Hematopoietic multipotent progenitor cell treated with erythropoietin and hydrocortisone succinate and interleukin-3 and kit ligand, for 15 days (in vitro differentiated cells): ENCODE measurements at regions not wholly inside any gene's neighbourhood (a gene's known extent, or its start where the extent isn't known, plus 50 kb on each side); places are given as distances from the start of the nearest gene placed in this dataset.

Experiments
- DNase-seq: peaks from one replicate; pipeline ENCODE4 v3.0.0-alpha.2; 2015; ENCODE audit warnings: low spot score

GRCh38 chr4:13181681-13182080, 302.5 kb downstream of the RAB28 start:
- no peak for DNase-seq

GRCh38 chr4:13180701-13181100, 303.4 kb downstream of the RAB28 start:
- DNase-seq: no peak

DNA sequence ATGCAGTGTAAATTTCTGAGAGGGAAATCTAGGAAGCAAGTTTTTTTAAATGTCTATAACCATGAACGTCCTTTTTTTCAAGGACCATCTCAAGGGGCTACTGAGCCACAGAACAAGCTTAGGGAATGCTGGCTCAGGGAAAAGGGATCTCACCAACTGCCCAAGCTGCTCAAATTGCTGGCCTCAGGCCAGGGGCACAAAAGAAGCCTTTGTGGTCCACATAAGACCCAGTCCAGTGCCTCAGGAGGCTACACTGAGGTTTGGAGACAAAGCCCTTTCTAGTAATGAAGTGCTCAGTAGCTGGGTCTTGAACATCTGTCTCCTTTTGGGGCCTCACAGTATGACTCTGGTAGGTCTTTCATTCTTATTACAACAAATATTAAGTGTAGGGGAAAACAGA, 305.5 kb downstream of the RAB28 start:
- no peak for DNase-seq

DNA sequence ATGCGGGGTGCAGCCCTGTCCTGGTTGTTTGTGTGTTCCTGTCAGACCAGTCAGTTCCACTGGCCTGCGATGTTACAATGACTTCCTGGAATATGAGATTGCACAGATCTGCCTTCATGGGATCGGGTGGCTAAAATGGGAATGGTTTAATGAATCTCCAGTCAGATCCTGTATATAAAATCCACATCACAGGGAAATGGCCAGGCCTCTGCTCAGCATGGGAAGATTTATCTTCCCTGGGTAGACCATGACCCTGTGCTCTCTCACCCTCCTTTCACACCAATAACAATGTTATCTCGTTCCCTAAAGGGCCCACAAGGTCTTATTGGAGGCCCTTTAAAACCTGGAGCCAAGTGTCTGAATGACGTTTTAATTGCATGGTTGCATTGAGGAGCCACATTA, 307.4 kb downstream of the RAB28 start:
- DNase-seq: no peak

DNA sequence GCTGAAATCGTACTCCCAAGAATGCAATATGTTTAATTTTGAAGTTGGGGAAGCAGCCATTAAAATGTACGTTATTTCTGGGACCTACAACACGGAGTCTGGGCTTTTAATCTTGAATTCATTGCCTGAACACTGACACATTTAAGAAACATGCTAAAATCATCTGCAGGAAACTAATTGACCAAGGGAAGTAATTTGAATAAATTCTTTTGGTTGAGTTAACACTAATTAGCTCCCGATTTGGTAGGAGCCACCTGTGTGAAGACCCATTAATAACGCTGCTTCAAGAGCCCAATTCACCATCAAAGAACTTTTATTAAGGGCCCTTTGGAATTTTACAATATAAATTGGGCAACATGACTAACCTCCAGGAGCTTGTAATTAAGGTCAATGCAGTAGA, 309.2 kb downstream of the RAB28 start:
- DNase-seq: no peak

GRCh38 chr4:13174001-13174400, 310.1 kb downstream of the RAB28 start:
- DNase-seq: no peak

DNA sequence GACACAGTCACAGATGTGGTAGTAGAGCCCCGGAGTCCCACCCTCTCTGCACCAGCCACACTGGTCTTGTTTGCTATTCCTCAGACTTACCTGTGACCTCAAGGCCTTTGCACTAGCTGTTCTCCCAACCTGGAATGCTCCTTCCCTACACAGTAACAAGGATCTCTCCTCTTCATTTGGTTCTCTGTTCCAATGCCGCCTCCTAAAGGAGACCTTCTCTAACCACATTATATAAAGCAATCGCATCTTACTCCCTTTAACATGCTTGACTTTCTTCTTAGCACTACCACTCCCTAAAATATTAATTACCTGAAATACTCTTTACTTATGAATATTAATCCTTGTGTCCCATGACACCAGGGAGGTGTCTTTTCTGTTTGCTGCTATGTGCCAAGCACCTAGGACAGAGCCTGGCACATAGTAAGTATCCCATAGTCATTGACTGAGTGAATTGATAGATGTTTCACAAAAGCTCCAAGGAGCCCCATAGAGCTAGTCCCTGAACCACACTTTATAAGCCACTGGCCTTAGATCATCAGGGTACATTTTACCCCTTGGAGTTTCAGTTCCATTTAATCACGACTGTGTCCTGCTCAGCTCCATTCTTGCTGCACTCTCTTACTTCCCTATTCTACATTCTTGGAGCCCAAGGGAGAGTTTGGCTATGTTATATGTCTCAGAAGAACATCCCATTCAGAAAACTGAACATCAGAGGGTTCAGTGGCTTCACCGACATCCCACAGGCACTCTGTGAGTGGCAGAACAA, 312.7 kb downstream of the RAB28 start:
- DNase-seq: no peak

- no peak for DNase-seq
Observed at GRCh38 chr4:13169731-13170525, 314.2 kb downstream of the RAB28 start.

GRCh38 chr4:13168326-13168725, 315.8 kb downstream of the RAB28 start:
- DNase-seq: no peak

GRCh38 chr4:13166214-13166613, 317.9 kb downstream of the RAB28 start:
- no peak for DNase-seq

DNA sequence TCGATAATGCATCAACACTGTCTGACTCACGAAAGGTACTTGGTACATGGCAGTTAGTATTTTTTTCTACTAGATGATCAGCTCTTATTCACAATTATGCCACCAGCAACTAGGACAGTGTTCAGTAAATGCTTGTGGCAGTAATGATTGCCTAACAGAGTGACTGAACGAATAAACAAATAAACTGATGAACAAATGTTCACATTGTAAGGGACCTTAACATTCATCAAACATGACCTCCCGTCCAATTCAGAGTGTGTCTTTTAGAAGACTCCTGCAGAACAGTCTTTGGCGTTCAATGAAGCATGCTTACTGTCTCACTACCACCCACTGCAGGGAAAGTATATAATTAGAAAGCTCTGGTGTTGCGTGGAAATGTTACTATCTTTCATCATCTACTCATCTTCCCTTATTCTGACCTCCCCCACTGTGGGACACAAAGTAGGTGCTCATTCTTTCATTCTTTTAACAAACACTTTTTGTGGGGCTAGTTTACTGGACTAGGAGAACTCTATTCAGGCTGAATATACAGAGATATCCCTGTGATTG, 319.3 kb downstream of the RAB28 start:
- no peak for DNase-seq

- no peak for DNase-seq
Observed at GRCh38 chr4:13162886-13163285, 321.3 kb downstream of the RAB28 start.

- DNase-seq: no peak
Observed at GRCh38 chr4:13160920-13161319, 323.2 kb downstream of the RAB28 start.

GRCh38 chr4:13159041-13159620, 325.0 kb downstream of the RAB28 start:
- DNase-seq: no peak

GRCh38 chr4:13151194-13151593, 332.9 kb downstream of the RAB28 start:
- no peak for DNase-seq

DNA sequence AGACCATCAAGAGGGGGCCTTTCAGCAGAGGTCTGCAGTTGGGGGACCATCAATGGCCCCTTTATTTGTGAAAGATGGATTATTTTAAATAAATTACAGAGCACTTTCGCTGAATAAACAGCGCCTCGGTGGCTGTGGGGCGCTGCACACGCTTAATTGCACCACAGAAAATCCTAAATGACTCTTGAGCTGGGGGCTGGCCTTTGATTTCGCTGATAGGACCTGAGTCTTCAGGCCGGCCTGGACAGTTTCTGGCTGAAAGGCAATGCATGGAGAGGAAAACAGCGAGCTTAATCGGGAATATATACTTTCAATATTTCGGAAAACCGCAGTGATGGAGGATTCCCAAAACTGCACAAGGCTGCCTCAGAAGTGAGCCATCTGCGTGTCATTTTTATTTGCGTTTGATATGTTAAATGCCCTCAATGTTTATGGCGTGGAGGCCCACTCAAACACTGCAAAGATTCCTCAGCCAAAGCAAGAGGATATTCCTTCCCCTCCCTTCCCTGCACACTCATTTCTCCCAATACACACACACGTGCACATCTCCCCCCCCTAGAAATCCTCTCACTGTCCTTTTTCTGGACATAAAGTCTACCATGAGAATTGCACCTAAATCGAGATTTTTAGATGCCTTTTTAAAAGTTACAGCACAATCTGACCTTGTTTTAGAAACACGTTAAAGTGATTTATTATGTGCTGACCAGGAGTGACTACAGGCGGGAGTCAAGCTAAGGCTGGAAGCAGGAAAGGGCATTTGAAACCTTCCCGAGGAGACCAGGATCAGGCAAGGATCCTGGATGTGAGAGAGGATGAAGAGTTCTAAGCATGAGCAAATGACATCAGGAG, 340.7 kb downstream of the RAB28 start:
- no peak for DNase-seq

DNA sequence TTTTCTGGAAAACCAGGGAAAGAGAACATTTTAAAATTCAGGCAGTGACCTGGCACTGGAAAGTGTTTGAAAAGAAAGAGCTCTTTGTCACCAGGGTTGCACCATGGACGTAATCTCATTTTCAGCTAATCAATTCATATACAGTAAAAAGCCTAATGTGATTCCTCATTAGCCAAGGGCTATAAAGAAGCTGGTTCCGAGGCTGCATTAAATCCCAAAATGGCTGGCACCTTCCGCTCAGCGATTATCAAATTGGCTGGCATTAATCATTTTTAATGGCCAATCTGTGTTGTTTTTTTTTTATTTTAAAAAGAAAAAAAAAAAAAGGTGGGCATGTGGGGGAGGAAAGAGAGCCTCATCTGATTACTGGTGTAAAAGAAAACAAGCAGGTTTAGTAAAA, 341.4 kb downstream of the RAB28 start:
- no peak for DNase-seq

DNA sequence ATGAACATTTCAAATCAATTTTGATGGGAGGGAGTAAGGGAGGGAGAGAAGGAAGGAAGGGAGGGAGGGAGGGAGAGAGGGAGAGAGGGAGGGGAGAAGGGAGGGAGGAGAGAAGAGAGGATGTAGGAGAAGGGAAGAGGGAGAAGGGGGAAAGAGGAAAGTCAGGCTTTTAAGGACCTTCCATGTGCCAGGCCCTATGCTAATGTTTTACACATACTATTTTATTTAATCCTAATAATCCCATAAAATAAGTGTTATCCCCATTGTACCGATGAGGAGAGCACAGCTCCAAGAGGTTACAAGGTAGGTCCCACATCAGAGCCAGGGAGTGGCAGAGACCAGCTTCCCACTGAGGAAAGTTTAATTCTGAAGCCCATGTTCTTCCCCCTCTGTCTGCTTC, 341.9 kb downstream of the RAB28 start:
- no peak for DNase-seq

- no peak for DNase-seq
Observed at GRCh38 chr4:13137390-13137789, 346.8 kb downstream of the RAB28 start.

- no peak for DNase-seq
Observed at GRCh38 chr4:13133700-13134099, 350.4 kb downstream of the RAB28 start.

GRCh38 chr4:13130848-13131247, 353.3 kb downstream of the RAB28 start:
- no peak for DNase-seq

DNA sequence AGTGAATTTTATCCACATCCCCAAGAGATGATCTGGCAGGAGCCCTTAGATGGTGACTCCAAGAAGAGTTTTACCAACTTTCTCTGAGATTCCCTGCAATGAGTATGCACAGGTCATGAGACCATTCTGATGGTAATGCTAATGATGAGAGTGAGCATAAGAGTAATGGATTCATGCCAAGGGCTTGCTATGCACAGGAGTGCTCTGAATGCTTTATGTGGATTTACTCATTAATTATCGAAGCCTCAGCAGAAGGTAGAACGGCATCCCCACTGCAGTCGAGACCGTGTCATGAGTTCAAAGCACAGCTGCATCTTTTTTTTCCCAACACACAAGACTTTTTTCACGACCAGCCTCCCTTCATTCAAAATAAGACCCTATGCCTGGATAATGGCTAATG, 355.0 kb downstream of the RAB28 start:
- no peak for DNase-seq
